Caco-2 (cell line): ENCODE measurements at regions not wholly inside any gene's neighbourhood (a gene's known extent, or its start where the extent isn't known, plus 50 kb on each side); places are given as distances from the start of the nearest gene placed in this dataset.

Experiments
- BruUV-seq: library from RNA; stranded (reverse); fragments of 400-500 nt; replicated peaks from 2 replicates; lab custom pipeline; 2021; lab: Mats Ljungman, UMichigan
- CTCF ChIA-PET: fragments of 300-600 bp; sonication (Branson Sonifier 250); formaldehyde crosslinking; loops from one replicate; lab custom pipeline; 2022; ENCODE audit warnings: antibody characterized with exemption; lab: Charles Lee
- POLR2A ChIA-PET: fragments of 300-600 bp; sonication (Branson Sonifier 250); formaldehyde crosslinking; loops from one replicate; lab custom pipeline; 2022; ENCODE audit warnings: antibody characterized with exemption; lab: Charles Lee
- DNase-seq, 2 experiments: peaks; one replicate each; pipeline versions ENCODE4 v3.0.0 to v3.0.0-alpha.2; 2020 to 2022
- H3K27me3 ChIP-seq: replicated peaks from 2 replicates; pipeline ENCODE4 v1.6.0; 2011; ENCODE audit warnings: low read length; ENCODE audit not compliant: control insufficient read depth, insufficient read depth
- H3K36me3 ChIP-seq: 2 replicates; pipeline ENCODE4 v1.5.1; 2011; ENCODE audit warnings: low read length; ENCODE audit not compliant: control insufficient read depth, insufficient read depth
- H3K4me1 ChIP-seq: fragments of 250-450 bp; sonication (Bioruptor Pico); 2 replicates; pipeline ENCODE4 v1.5.1; 2020; ENCODE audit warnings: mild to moderate bottlenecking
- H3K4me3 ChIP-seq: 2 replicates; pipeline ENCODE4 v1.5.1; 2011; ENCODE audit warnings: low read depth, mild to moderate bottlenecking, control low read depth, low read length
- H3K9me3 ChIP-seq: fragments of 250-450 bp; sonication (Bioruptor Pico); 2 replicates; pipeline ENCODE4 v1.5.1; 2020; ENCODE audit warnings: mild to moderate bottlenecking, moderate library complexity
- H3K27ac Mint-ChIP-seq: one replicate; pipeline ENCODE4 v1.8.0; 2022; ENCODE audit warnings: mixed read lengths; ENCODE audit not compliant: unreplicated experiment
- H3K27me3 Mint-ChIP-seq: one replicate; pipeline ENCODE4 v1.8.0; 2022; ENCODE audit warnings: mixed read lengths; ENCODE audit not compliant: insufficient read depth, unreplicated experiment
- H3K36me3 Mint-ChIP-seq: one replicate; pipeline ENCODE4 v1.8.0; 2022; ENCODE audit warnings: mild to moderate bottlenecking, mixed read lengths; ENCODE audit not compliant: insufficient read depth, unreplicated experiment
- H3K4me1 Mint-ChIP-seq: one replicate; pipeline ENCODE4 v1.8.0; 2022; ENCODE audit warnings: low read depth, mixed read lengths; ENCODE audit not compliant: unreplicated experiment
- H3K4me3 Mint-ChIP-seq: one replicate; pipeline ENCODE4 v1.8.0; 2022; ENCODE audit warnings: mild to moderate bottlenecking, moderate library complexity, mixed read lengths; ENCODE audit not compliant: unreplicated experiment
- H3K9me3 Mint-ChIP-seq: one replicate; pipeline ENCODE4 v1.8.0; 2022; ENCODE audit warnings: mixed read lengths; ENCODE audit not compliant: unreplicated experiment
- CTCF ChIP-seq, 2 experiments: fragments of 200-600 bp in 1 of 2; IDR thresholded peaks; 1 replicate in 1 of 2; 2 replicates in 1 of 2; pipeline versions ENCODE4 v1.5.1 to v1.8.0; 2011 to 2022; ENCODE audit warnings: antibody characterized with exemption in 1 of 2, control low read depth in 1 of 2, inconsistent platforms in 1 of 2, low read depth in 1 of 2, low read length in 1 of 2, mild to moderate bottlenecking in 1 of 2, moderate library complexity in 1 of 2; ENCODE audit not compliant: insufficient read depth in 1 of 2, severe bottlenecking in 1 of 2, unreplicated experiment in 1 of 2
- intact Hi-C: fragments of 100-400 bp; cut with micrococcal nuclease; formaldehyde crosslinking; loops from one replicate; pipeline ENCODE4 v1.10.0; 2022; ENCODE audit not compliant: unreplicated experiment

DNA sequence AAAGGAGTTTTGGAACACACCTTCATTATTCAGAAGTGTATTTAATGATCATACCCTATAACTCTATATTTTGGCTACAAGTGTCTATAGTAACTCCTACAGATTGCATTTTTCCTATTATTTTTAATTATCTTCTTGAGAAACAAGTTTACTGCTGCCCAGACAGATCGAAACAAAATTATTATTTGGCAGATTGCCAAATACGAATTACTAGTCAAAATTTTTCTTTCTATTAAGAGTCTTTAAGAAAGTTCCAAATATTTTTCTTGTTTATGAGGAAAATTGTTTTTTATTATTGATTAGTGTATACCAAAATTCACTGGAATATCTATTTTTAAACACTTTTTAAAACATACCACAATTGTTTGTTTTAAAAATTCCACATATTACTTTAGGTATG lies 821.9 kb upstream of the SLC35B3 start:
- Histone ChIP-seq H3K4me1 (no peaks in the 10 kb centered on the region), H3K27me3 (no peaks in the 10 kb centered on the region), H3K4me3 (no peak overlapping the region), H3K36me3 (no peaks in the 10 kb centered on the region), H3K9me3 (peaks cover 12% of the 10 kb centered on the region)
- POLR2A ChIA-PET: no interaction called here
- Mint-ChIP-seq H3K27ac (no peak overlapping the region), H3K9me3 (peaks cover 9% of the 10 kb centered on the region), H3K4me1 (no peaks in the 10 kb centered on the region), H3K4me3 (no peak overlapping the region), H3K27me3 (no peaks in the 10 kb centered on the region), H3K36me3 (no peaks in the 10 kb centered on the region)
- BruUV-seq: no TSS peak
- intact Hi-C loops: loop anchor here (10.0 kb wide), 1 partner anchor 118 kb away; no protein-coding TSS in a partner anchor
- no peak for TF ChIP-seq CTCF (IDR thresholded peaks at IDR 0.05; ENCODE audit: insufficient read depth in 1 of 2, low read depth in 1 of 2, low read length in 1 of 2, severe bottlenecking in 1 of 2, unreplicated experiment in 1 of 2)
- CTCF ChIA-PET: no interaction called here
- DNase-seq: no peak

GRCh38 chr6:9254251-9254650 lies 818.9 kb upstream of the SLC35B3 start:
- Histone ChIP-seq H3K27me3 (no peaks in the 10 kb centered on the region), H3K4me1 (peaks cover 11% of the 10 kb centered on the region), H3K4me3 (no peak overlapping the region), H3K36me3 (no peaks in the 10 kb centered on the region), H3K9me3 (no peaks in the 10 kb centered on the region)
- H3K27ac Mint-ChIP-seq: no peak overlapping the region
- intact Hi-C loops: loop anchor here (5.0 to 10.0 kb wide), 2 partner anchors 121 to 283 kb away; no protein-coding TSS in a partner anchor
- H3K36me3 Mint-ChIP-seq: no peaks in the 10 kb centered on the region
- no peak for TF ChIP-seq CTCF (IDR thresholded peaks at IDR 0.05; ENCODE audit: insufficient read depth in 1 of 2, low read depth in 1 of 2, low read length in 1 of 2, severe bottlenecking in 1 of 2, unreplicated experiment in 1 of 2)
- ChIA-PET POLR2A (no interaction called here), CTCF (no interaction called here)
- H3K27me3 Mint-ChIP-seq: no peaks in the 10 kb centered on the region
- DNase-seq: no peak
- H3K4me1 Mint-ChIP-seq: peaks cover 6% of the 10 kb centered on the region
- H3K4me3 Mint-ChIP-seq: no peak overlapping the region
- no peaks in the 10 kb centered on the region for H3K9me3 Mint-ChIP-seq
- no TSS peak for BruUV-seq

DNA sequence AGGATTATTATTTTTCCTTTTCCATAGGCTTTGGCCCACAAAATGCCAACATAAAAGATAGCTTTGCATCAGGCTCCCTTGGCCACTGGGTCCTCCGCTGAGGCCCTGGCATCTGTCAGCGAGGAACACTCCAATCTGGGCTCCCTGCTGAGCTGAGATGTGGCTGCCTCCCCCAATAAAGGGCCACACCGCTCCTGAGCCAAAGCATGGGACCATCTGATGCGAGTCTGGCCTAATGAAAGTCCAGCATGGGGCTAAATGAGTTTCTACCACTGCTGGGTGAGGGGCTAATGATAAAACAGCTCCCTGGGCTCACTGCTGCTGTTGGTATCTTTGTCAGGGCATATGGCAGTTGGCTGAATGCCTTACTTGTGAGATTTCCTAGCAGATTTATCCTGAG lies 817.5 kb upstream of the SLC35B3 start:
- BruUV-seq: no TSS peak
- no peak for TF ChIP-seq CTCF (IDR thresholded peaks at IDR 0.05; ENCODE audit: insufficient read depth in 1 of 2, low read depth in 1 of 2, low read length in 1 of 2, severe bottlenecking in 1 of 2, unreplicated experiment in 1 of 2)
- intact Hi-C loops: loop anchor here (5.0 to 10.0 kb wide), 2 partner anchors 122 to 285 kb away; no protein-coding TSS in a partner anchor
- no peaks in the 10 kb centered on the region for H3K36me3 Mint-ChIP-seq
- H3K4me3 Mint-ChIP-seq: no peak overlapping the region
- no peak for DNase-seq
- H3K27me3 Mint-ChIP-seq: no peaks in the 10 kb centered on the region
- H3K4me1 ChIP-seq: peaks cover 25% of the 10 kb centered on the region
- no peaks in the 10 kb centered on the region for H3K27me3 ChIP-seq
- POLR2A ChIA-PET: no interaction called here
- peaks cover 6% of the 10 kb centered on the region for H3K4me1 Mint-ChIP-seq
- no peaks in the 10 kb centered on the region for H3K9me3 ChIP-seq
- H3K27ac Mint-ChIP-seq: no peak overlapping the region
- H3K4me3 ChIP-seq: no peak overlapping the region
- H3K36me3 ChIP-seq: no peaks in the 10 kb centered on the region
- CTCF ChIA-PET: no interaction called here
- H3K9me3 Mint-ChIP-seq: no peaks in the 10 kb centered on the region
